GM18861 (cell line): ENCODE measurements at regions not wholly inside any gene's neighbourhood (a gene's known extent, or its start where the extent isn't known, plus 50 kb on each side); places are given as distances from the start of the nearest gene placed in this dataset.
"Not testable (repeated sequence)": the region's sequence is repeated elsewhere in the genome, so short reads cannot be mapped to it uniquely, and the experiment has no call there.

Experiments
- ATAC-seq: cut with Tn5 transposase; IDR thresholded peaks from one replicate; pipeline ENCODE4 v1.9.1; 2021; ENCODE audit not compliant: unreplicated experiment

- ATAC-seq, result not testable (repeated sequence)
These were observed 320.2 kb upstream of the SPATA31A3 start for GRCh38 chr9:67312504-67312903.

GRCh38 chr9:67307109-67307508 lies 314.8 kb upstream of the SPATA31A3 start:
- not testable (repeated sequence) for ATAC-seq

DNA sequence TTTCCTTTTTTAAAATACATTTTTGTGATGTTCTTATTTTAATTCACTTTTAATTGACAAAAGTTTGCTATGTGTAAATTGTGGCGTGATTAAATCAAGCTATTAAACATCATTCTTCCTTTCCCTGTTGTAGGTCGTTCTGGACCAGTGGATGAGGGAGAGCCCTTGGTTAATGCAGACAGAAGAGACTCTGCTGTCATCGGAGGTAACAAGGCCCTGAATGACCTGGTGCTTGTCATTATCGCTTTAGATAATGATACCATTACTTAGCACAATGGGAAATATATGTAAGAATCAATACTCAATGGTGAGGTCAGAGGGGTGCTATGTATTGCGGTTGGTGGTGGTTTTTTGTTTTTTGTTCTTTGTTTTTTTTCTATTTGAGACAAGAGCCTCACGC lies 296.4 kb upstream of the SPATA31A3 start:
- ATAC-seq, result not testable (repeated sequence)

GRCh38 chr9:67288117-67288735 lies 295.9 kb upstream of the SPATA31A3 start:
- not testable (repeated sequence) for ATAC-seq

DNA sequence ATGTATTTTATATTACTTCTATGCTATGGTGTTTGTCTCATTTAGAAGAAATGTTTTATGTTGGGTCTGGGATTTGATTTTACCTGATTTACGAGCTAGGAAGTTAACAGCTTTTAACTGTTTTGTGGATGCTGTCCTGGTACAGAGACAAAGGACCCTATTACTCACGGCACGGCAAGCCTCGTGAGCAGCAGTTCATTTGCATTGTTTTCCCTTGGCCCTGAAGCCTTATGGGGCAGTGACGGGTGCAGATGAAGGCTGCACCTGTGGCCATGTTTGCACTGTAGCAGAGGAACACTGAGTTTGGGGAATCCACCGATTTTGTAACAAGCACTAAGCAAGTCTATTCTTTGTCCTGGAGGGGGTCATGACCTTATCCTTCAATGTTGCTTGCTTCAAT lies 291.9 kb upstream of the SPATA31A3 start:
- not testable (repeated sequence) for ATAC-seq

- not testable (repeated sequence) for ATAC-seq
These were observed 289.2 kb upstream of the SPATA31A3 start for GRCh38 chr9:67281574-67281973.

- ATAC-seq, result not testable (repeated sequence)
These were observed 277.3 kb upstream of the SPATA31A3 start for GRCh38 chr9:67269692-67270091.

- ATAC-seq, result not testable (repeated sequence)
These were observed 265.5 kb upstream of the SPATA31A3 start for GRCh38 chr9:67257894-67258293.

- not testable (repeated sequence) for ATAC-seq
These were observed 256.6 kb upstream of the SPATA31A3 start for GRCh38 chr9:67248967-67249366.

- ATAC-seq, result not testable (repeated sequence)
These were observed 219.7 kb upstream of the SPATA31A3 start for GRCh38 chr9:67212073-67212472.

GRCh38 chr9:67210842-67211241 lies 218.5 kb upstream of the SPATA31A3 start:
- not testable (repeated sequence) for ATAC-seq

DNA sequence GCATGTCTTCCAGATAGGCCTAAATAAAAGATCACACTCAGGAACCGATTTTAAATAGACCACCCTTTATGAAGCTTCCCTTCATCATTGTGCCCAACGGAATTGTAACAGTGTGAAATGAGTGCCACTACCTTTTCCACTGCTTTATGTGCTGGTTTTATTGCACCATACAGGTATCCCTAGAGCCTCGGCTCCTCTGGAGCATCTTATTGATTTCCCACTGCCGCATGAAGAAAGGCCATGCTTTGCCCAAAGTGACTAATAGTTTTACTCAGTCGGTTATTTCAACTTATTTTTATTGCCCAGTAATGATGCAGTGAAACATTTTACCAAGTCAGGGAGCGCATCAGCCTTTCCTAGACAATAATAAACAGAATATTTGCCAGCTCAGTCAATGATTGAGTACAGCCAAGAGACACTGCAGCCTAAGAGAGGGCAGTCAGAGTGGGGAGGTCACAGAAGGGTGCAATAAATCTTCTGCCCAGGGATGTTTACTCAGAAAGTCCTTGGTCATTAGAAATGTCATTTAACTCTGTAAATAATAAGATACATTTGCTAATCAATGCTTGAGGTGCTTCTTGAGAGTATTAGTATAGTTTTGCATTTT lies 216.6 kb upstream of the SPATA31A3 start:
- not testable (repeated sequence) for ATAC-seq

GRCh38 chr9:67196135-67196534 lies 203.8 kb upstream of the SPATA31A3 start:
- ATAC-seq, result not testable (repeated sequence)

DNA sequence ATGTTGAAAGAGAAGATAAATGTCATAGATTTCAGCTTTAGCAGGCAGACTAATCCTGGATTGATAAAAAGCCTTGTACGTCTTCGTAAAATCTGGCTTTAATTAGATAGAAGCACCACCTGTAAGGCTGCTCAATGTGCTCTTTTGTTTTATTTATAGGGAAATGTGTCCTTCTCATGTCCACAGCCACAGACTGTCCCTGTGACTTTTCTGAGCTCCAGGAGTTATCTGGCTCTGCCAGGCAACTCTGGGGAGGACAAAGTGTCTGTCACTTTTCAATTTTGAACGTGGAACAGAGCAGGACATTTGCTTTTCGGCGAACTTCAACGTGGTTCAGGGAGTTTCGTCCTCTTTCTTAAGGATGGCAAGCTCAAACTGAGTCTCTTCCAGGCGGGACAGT lies 203.0 kb upstream of the SPATA31A3 start:
- ATAC-seq, result not testable (repeated sequence)

GRCh38 chr9:67179185-67179584 lies 186.8 kb upstream of the SPATA31A3 start:
- not testable (repeated sequence) for ATAC-seq

GRCh38 chr9:67175167-67175566 lies 182.8 kb upstream of the SPATA31A3 start:
- not testable (repeated sequence) for ATAC-seq

- not testable (repeated sequence) for ATAC-seq
These were observed 179.4 kb upstream of the SPATA31A3 start for GRCh38 chr9:67171721-67172120.

- not testable (repeated sequence) for ATAC-seq
These were observed 176.3 kb upstream of the SPATA31A3 start for GRCh38 chr9:67168530-67169157.

- not testable (repeated sequence) for ATAC-seq
These were observed 174.0 kb upstream of the SPATA31A3 start for GRCh38 chr9:67166335-67166734.

GRCh38 chr9:67162827-67163226 lies 170.5 kb upstream of the SPATA31A3 start:
- not testable (repeated sequence) for ATAC-seq

GRCh38 chr9:67155218-67155617 lies 162.9 kb upstream of the SPATA31A3 start:
- not testable (repeated sequence) for ATAC-seq

DNA sequence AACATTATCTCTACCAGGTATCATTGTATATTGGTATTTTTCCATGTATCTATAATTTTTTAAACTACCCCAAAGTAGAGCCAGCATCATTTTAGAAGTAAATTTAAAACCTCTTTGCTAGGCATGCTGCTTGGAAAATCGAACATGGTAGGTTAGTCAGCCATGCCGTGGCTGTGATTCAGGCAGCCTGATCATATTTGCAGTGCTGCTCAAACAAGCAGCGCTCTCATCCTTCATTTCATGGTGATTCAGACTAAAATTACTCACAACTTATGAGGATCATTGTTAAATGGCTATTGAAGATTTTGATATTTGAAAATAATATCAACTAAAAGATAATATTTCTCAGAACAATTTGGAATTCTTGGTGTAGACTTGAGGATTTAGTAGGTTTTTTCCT lies 161.2 kb upstream of the SPATA31A3 start:
- not testable (repeated sequence) for ATAC-seq
